ENCODE measurements at regions not wholly inside any gene's neighbourhood (a gene's known extent, or its start where the extent isn't known, plus 50 kb on each side); places are given as distances from the start of the nearest gene placed in this dataset.

DNA sequence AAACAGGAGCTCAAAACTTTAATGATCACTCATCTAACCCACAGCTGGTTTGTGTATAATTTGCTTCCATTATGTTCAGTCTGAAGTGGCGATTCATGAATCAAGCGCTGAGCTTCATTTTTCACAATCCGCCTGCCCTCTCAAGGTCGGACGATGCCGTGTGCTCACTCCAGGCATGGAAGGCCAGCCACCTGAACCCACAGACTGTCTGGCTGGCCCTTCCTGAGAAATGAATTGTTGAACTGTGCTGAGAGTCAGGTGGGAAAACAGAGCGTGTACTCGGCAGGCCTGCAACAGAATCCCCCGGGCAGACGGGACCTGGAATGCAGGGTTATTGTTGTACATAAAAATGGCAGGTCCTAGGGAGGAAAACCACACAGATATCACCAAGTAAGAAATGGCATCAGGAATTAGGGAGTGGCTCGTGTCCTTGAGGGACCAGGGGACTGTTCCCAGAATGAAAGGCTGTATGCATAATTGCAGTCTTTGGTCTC, 375.7 kb downstream of the IRX2 start:
- no peaks in the 10 kb centered on the region for H3K36me3 ChIP-seq (ENCODE audit: insufficient read depth, low read length)
- H3K27ac ChIP-seq (ENCODE audit: low read length), result no peak overlapping the region
- no peak for TF ChIP-seq SMC3 (conservative IDR thresholded peaks at IDR 0.05; ENCODE audit: poor library complexity)

GRCh38 chr5:2375291-2375690, 376.2 kb downstream of the IRX2 start:
- no peaks in the 10 kb centered on the region for H3K9me3 ChIP-seq (ENCODE audit: low read length)

More for the DNA sequence above, 375.7 kb downstream of the IRX2 start:
- Histone ChIP-seq H3K4me2 (ENCODE audit: low read length) (no peak overlapping the region), H3K4me3 (ENCODE audit: low read length) (no peak overlapping the region), H3K9me2 (ENCODE audit: insufficient read depth, low read length) (no peaks in the 10 kb centered on the region), H3K79me2 (replicated peaks; ENCODE audit: insufficient read depth, low read length) (no peaks in the 10 kb centered on the region), H4K20me1 (ENCODE audit: insufficient read depth) (no peaks in the 10 kb centered on the region), H3F3A (ENCODE audit: insufficient read depth, low read length, poor library complexity, severe bottlenecking) (no peaks in the 10 kb centered on the region), H3K9ac (ENCODE audit: low read length) (no peak overlapping the region), H2AFZ (ENCODE audit: low read depth, low read length) (no peak overlapping the region), H3K27me3 (ENCODE audit: insufficient read depth, low read depth, low read length) (no peaks in the 10 kb centered on the region), H3K9me3 (ENCODE audit: low read length) (no peaks in the 10 kb centered on the region)

More at GRCh38 chr5:2375291-2375690, 376.2 kb downstream of the IRX2 start:
- Histone ChIP-seq H3F3A (ENCODE audit: insufficient read depth, low read length, poor library complexity, severe bottlenecking) (no peaks in the 10 kb centered on the region), H3K79me2 (replicated peaks; ENCODE audit: insufficient read depth, low read length) (no peaks in the 10 kb centered on the region), H3K27ac (ENCODE audit: low read length) (no peak overlapping the region), H3K4me3 (ENCODE audit: low read length) (no peak overlapping the region), H3K9ac (ENCODE audit: low read length) (no peak overlapping the region), H3K27me3 (ENCODE audit: insufficient read depth, low read depth, low read length) (no peaks in the 10 kb centered on the region), H3K9me2 (ENCODE audit: insufficient read depth, low read length) (no peaks in the 10 kb centered on the region), H3K4me2 (ENCODE audit: low read length) (no peak overlapping the region), H2AFZ (ENCODE audit: low read depth, low read length) (no peak overlapping the region), H4K20me1 (ENCODE audit: insufficient read depth) (no peaks in the 10 kb centered on the region), H3K36me3 (ENCODE audit: insufficient read depth, low read length) (no peaks in the 10 kb centered on the region)
- TF ChIP-seq, protein P1, sequence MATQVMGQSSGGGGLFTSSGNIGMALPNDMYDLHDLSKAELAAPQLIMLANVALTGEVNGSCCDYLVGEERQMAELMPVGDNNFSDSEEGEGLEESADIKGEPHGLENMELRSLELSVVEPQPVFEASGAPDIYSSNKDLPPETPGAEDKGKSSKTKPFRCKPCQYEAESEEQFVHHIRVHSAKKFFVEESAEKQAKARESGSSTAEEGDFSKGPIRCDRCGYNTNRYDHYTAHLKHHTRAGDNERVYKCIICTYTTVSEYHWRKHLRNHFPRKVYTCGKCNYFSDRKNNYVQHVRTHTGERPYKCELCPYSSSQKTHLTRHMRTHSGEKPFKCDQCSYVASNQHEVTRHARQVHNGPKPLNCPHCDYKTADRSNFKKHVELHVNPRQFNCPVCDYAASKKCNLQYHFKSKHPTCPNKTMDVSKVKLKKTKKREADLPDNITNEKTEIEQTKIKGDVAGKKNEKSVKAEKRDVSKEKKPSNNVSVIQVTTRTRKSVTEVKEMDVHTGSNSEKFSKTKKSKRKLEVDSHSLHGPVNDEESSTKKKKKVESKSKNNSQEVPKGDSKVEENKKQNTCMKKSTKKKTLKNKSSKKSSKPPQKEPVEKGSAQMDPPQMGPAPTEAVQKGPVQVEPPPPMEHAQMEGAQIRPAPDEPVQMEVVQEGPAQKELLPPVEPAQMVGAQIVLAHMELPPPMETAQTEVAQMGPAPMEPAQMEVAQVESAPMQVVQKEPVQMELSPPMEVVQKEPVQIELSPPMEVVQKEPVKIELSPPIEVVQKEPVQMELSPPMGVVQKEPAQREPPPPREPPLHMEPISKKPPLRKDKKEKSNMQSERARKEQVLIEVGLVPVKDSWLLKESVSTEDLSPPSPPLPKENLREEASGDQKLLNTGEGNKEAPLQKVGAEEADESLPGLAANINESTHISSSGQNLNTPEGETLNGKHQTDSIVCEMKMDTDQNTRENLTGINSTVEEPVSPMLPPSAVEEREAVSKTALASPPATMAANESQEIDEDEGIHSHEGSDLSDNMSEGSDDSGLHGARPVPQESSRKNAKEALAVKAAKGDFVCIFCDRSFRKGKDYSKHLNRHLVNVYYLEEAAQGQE (IDR thresholded peaks at IDR 0.05; ENCODE audit: borderline replicate concordance), result no peak
- TF ChIP-seq MXI1 (conservative IDR thresholded peaks at IDR 0.05; ENCODE audit: poor library complexity, severe bottlenecking), result no peak
- no peak for TF ChIP-seq SMC3 (conservative IDR thresholded peaks at IDR 0.05; ENCODE audit: poor library complexity)
- TF ChIP-seq TAF1 (IDR thresholded peaks at IDR 0.05; ENCODE audit: low read depth), result no peak
- no peak for TF ChIP-seq EZH2 (IDR thresholded peaks at IDR 0.05; ENCODE audit: borderline replicate concordance, insufficient read depth, low read length, poor library complexity, severe bottlenecking)
- TF ChIP-seq POLR2AphosphoS5 (IDR thresholded peaks at IDR 0.05), result no peak
- TF ChIP-seq CTCF (IDR thresholded peaks at IDR 0.05; ENCODE audit: poor library complexity, severe bottlenecking), result no peak
- TF ChIP-seq EP300 (conservative IDR thresholded peaks at IDR 0.05; ENCODE audit: poor library complexity, severe bottlenecking), result no peak

All from neural cell (in vitro differentiated cells).